SK-N-MC (cell line): ENCODE measurements at regions not wholly inside any gene's neighbourhood (a gene's known extent, or its start where the extent isn't known, plus 50 kb on each side); places are given as distances from the start of the nearest gene placed in this dataset.

ENCODE experiments used
- DNase-seq: peaks from one replicate; pipeline ENCODE4 v3.0.0-alpha.2; 2011; ENCODE audit warnings: low read depth, low spot score
- H3K27ac ChIP-seq: fragments of 200-600 bp; sonication (generic); 2 replicates; pipeline ENCODE4 v1.5.1; 2016; ENCODE audit warnings: mixed run types
- H3K36me3 ChIP-seq: fragments of 200-600 bp; sonication (generic); 2 replicates; pipeline ENCODE4 v1.6.1; 2017; ENCODE audit warnings: antibody characterized with exemption, low read length, mixed read lengths; ENCODE audit not compliant: insufficient read depth
- H3K4me3 ChIP-seq: fragments of 200-600 bp; sonication (generic); 2 replicates; pipeline ENCODE4 v1.5.1; 2016
- H3K9ac ChIP-seq: fragments of 200-600 bp; sonication (generic); 2 replicates; pipeline ENCODE4 v1.8.0; 2017; ENCODE audit warnings: mixed run types, mixed read lengths; ENCODE audit not compliant: insufficient read length
- H3K9me3 ChIP-seq: fragments of 200-600 bp; sonication (generic); 2 replicates; pipeline ENCODE4 v1.6.1; 2017; ENCODE audit warnings: low read depth, mild to moderate bottlenecking, antibody characterized with exemption, low read length, moderate library complexity, mixed read lengths
- EZH2 ChIP-seq: fragments of 200-600 bp; sonication (generic); IDR thresholded peaks from one replicate; pipeline ENCODE4 v1.6.1; 2017; ENCODE audit warnings: antibody characterized with exemption
- FOXP2 ChIP-seq: optimal IDR thresholded peaks from 2 replicates; pipeline ENCODE3; 2011; ENCODE audit warnings: mild to moderate bottlenecking, moderate library complexity; ENCODE audit not compliant: insufficient read depth; ENCODE audit errors: extremely low read length, control extremely low read depth
- POLR2AphosphoS5 ChIP-seq: IDR thresholded peaks from 2 replicates; pipeline ENCODE4 v1.6.1; 2012; ENCODE audit warnings: mild to moderate bottlenecking, low read depth, low read length, borderline replicate concordance

GRCh38 chr10:2798336-2799022 is 268.9 kb upstream of the PFKP start:
- TF ChIP-seq FOXP2 = no peak
- no peak for TF ChIP-seq EZH2
- no peak for TF ChIP-seq POLR2AphosphoS5
- no peak overlapping the region for H3K27ac ChIP-seq
- peak overlapping the region; percentile 45; the same call in 1 of the 2 replicates for H3K4me3 ChIP-seq
- H3K9ac ChIP-seq = no peak overlapping the region
- no peaks in the 10 kb centered on the region for H3K36me3 ChIP-seq
- H3K9me3 ChIP-seq = no peaks in the 10 kb centered on the region
- no peak for DNase-seq

GRCh38 chr10:2791774-2792443 is 275.4 kb upstream of the PFKP start:
- Histone ChIP-seq H3K9ac (no peak overlapping the region), H3K36me3 (no peaks in the 10 kb centered on the region), H3K9me3 (no peaks in the 10 kb centered on the region), H3K27ac (no peak overlapping the region), H3K4me3 (no peak overlapping the region)
- TF ChIP-seq POLR2AphosphoS5 (no peak), EZH2 (no peak), FOXP2 (no peak)
- DNase-seq = no peak

- Histone ChIP-seq H3K9ac (no peak overlapping the region), H3K27ac (no peak overlapping the region)
- TF ChIP-seq FOXP2 (no peak), POLR2AphosphoS5 (no peak), EZH2 (no peak)
Observed at GRCh38 chr10:2790396-2791188, 276.8 kb upstream of the PFKP start.

GRCh38 chr10:2786251-2786650 is 281.1 kb upstream of the PFKP start:
- TF ChIP-seq EZH2 = no peak
- no peak for TF ChIP-seq FOXP2
- no peak for TF ChIP-seq POLR2AphosphoS5
- H3K36me3 ChIP-seq = no peaks in the 10 kb centered on the region
- H3K4me3 ChIP-seq = no peak overlapping the region
- no peak for DNase-seq
- no peak overlapping the region for H3K27ac ChIP-seq
- H3K9me3 ChIP-seq = no peaks in the 10 kb centered on the region
- H3K9ac ChIP-seq = no peak overlapping the region

More at GRCh38 chr10:2790396-2791188, 276.8 kb upstream of the PFKP start:
- no peaks in the 10 kb centered on the region for H3K36me3 ChIP-seq
- no peak overlapping the region for H3K4me3 ChIP-seq
- DNase-seq = no peak
- H3K9me3 ChIP-seq = no peaks in the 10 kb centered on the region

GRCh38 chr10:2784766-2785165 is 282.6 kb upstream of the PFKP start:
- Histone ChIP-seq H3K4me3 (no peak overlapping the region), H3K9me3 (no peaks in the 10 kb centered on the region), H3K27ac (no peak overlapping the region), H3K36me3 (no peaks in the 10 kb centered on the region), H3K9ac (no peak overlapping the region)
- TF ChIP-seq POLR2AphosphoS5 (no peak), EZH2 (no peak), FOXP2 (no peak)
- no peak for DNase-seq

GRCh38 chr10:2782950-2783349 is 284.4 kb upstream of the PFKP start:
- no peak for DNase-seq
- no peak overlapping the region for H3K4me3 ChIP-seq
- TF ChIP-seq FOXP2 (no peak), EZH2 (no peak), POLR2AphosphoS5 (no peak)
- H3K9me3 ChIP-seq = no peaks in the 10 kb centered on the region
- no peak overlapping the region for H3K27ac ChIP-seq
- no peak overlapping the region for H3K9ac ChIP-seq
- no peaks in the 10 kb centered on the region for H3K36me3 ChIP-seq

- no peaks in the 10 kb centered on the region for H3K36me3 ChIP-seq
- no peak overlapping the region for H3K4me3 ChIP-seq
- H3K9me3 ChIP-seq = no peaks in the 10 kb centered on the region
- no peak overlapping the region for H3K27ac ChIP-seq
- DNase-seq = no peak
- TF ChIP-seq FOXP2 (no peak), EZH2 (no peak), POLR2AphosphoS5 (no peak)
- H3K9ac ChIP-seq = no peak overlapping the region
Observed at GRCh38 chr10:2782265-2782664, 285.1 kb upstream of the PFKP start.
